ENCODE measurements at regions not wholly inside any gene's neighbourhood (a gene's known extent, or its start where the extent isn't known, plus 50 kb on each side); places are given as distances from the start of the nearest gene placed in this dataset.
"Not testable (repeated sequence)": the region's sequence is repeated elsewhere in the genome, so short reads cannot be mapped to it uniquely, and the experiment has no call there.

- DNase-seq: no peak
Observed at GRCh38 chr10:111273235-111273634, 196.4 kb downstream of the ADRA2A start.

- DNase-seq: no peak
Observed at GRCh38 chr10:111273635-111274034, 196.8 kb downstream of the ADRA2A start.

GRCh38 chr10:111275091-111275490, 198.3 kb downstream of the ADRA2A start:
- DNase-seq: no peak

GRCh38 chr10:111277661-111278060, 200.8 kb downstream of the ADRA2A start:
- no peak for DNase-seq

GRCh38 chr10:111278266-111278665, 201.4 kb downstream of the ADRA2A start:
- DNase-seq: no peak

GRCh38 chr10:111281516-111281915, 204.7 kb downstream of the ADRA2A start:
- DNase-seq: no peak

GRCh38 chr10:111289461-111289860, 212.6 kb downstream of the ADRA2A start:
- DNase-seq: no peak

- DNase-seq: no peak
Observed at GRCh38 chr10:111290649-111291048, 213.8 kb downstream of the ADRA2A start.

- no peak for DNase-seq
Observed at GRCh38 chr10:111295788-111296187, 219.0 kb downstream of the ADRA2A start.

- DNase-seq: no peak
Observed at GRCh38 chr10:111297351-111297848, 220.6 kb downstream of the ADRA2A start.

- DNase-seq: no peak
Observed at GRCh38 chr10:111298031-111298430, 221.2 kb downstream of the ADRA2A start.

GRCh38 chr10:111299037-111299436, 222.2 kb downstream of the ADRA2A start:
- DNase-seq: no peak

- DNase-seq: no peak
Observed at GRCh38 chr10:111303887-111304286, 227.1 kb downstream of the ADRA2A start.

GRCh38 chr10:111316722-111317212, 239.9 kb downstream of the ADRA2A start:
- DNase-seq: peak; percentile 37

GRCh38 chr10:111319866-111320265, 243.0 kb downstream of the ADRA2A start:
- no peak for DNase-seq

GRCh38 chr10:111323389-111323966, 246.6 kb downstream of the ADRA2A start:
- no peak for DNase-seq

GRCh38 chr10:111332174-111332573, 255.3 kb downstream of the ADRA2A start:
- not testable (repeated sequence) for DNase-seq

GRCh38 chr10:111335826-111336225, 259.0 kb downstream of the ADRA2A start:
- DNase-seq: no peak

GRCh38 chr10:111338035-111338434, 261.2 kb downstream of the ADRA2A start:
- DNase-seq: no peak

GRCh38 chr10:111338805-111339204, 262.0 kb downstream of the ADRA2A start:
- peak; percentile 14 for DNase-seq

GRCh38 chr10:111344804-111345203, 268.0 kb downstream of the ADRA2A start:
- DNase-seq: no peak

- peak; percentile 19 for DNase-seq
Observed at GRCh38 chr10:111347386-111348013, 270.7 kb downstream of the ADRA2A start.

GRCh38 chr10:111348076-111348475, 271.2 kb downstream of the ADRA2A start:
- DNase-seq: no peak

- DNase-seq: no peak
Observed at GRCh38 chr10:111354859-111355258, 278.0 kb downstream of the ADRA2A start.

GRCh38 chr10:111356571-111356970, 279.7 kb downstream of the ADRA2A start:
- no peak for DNase-seq

Data from NCI-H345 (cell line).